DOHH2 (cell line): ENCODE measurements at regions not wholly inside any gene's neighbourhood (a gene's known extent, or its start where the extent isn't known, plus 50 kb on each side); places are given as distances from the start of the nearest gene placed in this dataset.

Experiments
- H3F3A ChIP-seq: fragments of 200-600 bp; sonication (generic), shearing (Covaris generic); 2 replicates; pipeline ENCODE4 v1.6.0; 2016; ENCODE audit warnings: antibody characterized with exemption, mild to moderate bottlenecking; ENCODE audit not compliant: control insufficient read depth, insufficient read depth
- H3K27ac ChIP-seq: fragments of 200-600 bp; sonication (generic); 2 replicates; pipeline ENCODE4 v1.5.1; 2014; ENCODE audit warnings: low read depth, mild to moderate bottlenecking, low read length, moderate library complexity
- H3K27me3 ChIP-seq: fragments of 200-600 bp; sonication (generic); 2 replicates; pipeline ENCODE4 v1.6.1; 2014; ENCODE audit warnings: mild to moderate bottlenecking, low read length, mixed read lengths; ENCODE audit not compliant: control insufficient read depth
- H3K36me3 ChIP-seq: fragments of 200-600 bp; sonication (generic); 2 replicates; pipeline ENCODE4 v1.6.1; 2014; ENCODE audit warnings: mild to moderate bottlenecking, low read length, moderate library complexity, mixed read lengths; ENCODE audit not compliant: control insufficient read depth
- H3K4me1 ChIP-seq: fragments of 200-600 bp; sonication (generic); 2 replicates; pipeline ENCODE4 v1.6.1; 2014; ENCODE audit warnings: mild to moderate bottlenecking, low read length, mixed read lengths; ENCODE audit not compliant: control insufficient read depth
- H3K4me2 ChIP-seq: fragments of 200-600 bp; sonication (generic); 2 replicates; pipeline ENCODE4 v1.6.0; 2014; ENCODE audit warnings: mild to moderate bottlenecking, low read length, moderate library complexity
- H3K4me3 ChIP-seq: fragments of 200-600 bp; sonication (generic); 2 replicates; pipeline ENCODE4 v1.5.1; 2014; ENCODE audit warnings: mild to moderate bottlenecking, low read length, mixed read lengths
- H3K79me2 ChIP-seq: fragments of 200-600 bp; sonication (generic); 2 replicates; pipeline ENCODE4 v1.6.1; 2014; ENCODE audit warnings: mild to moderate bottlenecking, low read length, mixed read lengths; ENCODE audit not compliant: control insufficient read depth
- H3K9me2 ChIP-seq: fragments of 200-600 bp; sonication (generic); replicated peaks from 2 replicates; pipeline ENCODE4 v1.6.1; 2014; ENCODE audit warnings: mild to moderate bottlenecking, low read length, mixed read lengths; ENCODE audit not compliant: control insufficient read depth
- H3K9me3 ChIP-seq: fragments of 200-600 bp; sonication (generic); 2 replicates; pipeline ENCODE4 v1.6.1; 2014; ENCODE audit warnings: antibody characterized with exemption, low read length, mixed read lengths; ENCODE audit not compliant: control insufficient read depth, insufficient read depth
- H4K20me1 ChIP-seq: fragments of 200-600 bp; sonication (generic); 2 replicates; pipeline ENCODE4 v1.6.0; 2014; ENCODE audit warnings: low read depth, mild to moderate bottlenecking, antibody characterized with exemption, low read length, moderate library complexity; ENCODE audit not compliant: control insufficient read depth, insufficient read depth
- EZH2phosphoT487 ChIP-seq: fragments of 200-600 bp; sonication (generic); IDR thresholded peaks from 2 replicates; pipeline ENCODE4 v1.6.1; 2017; ENCODE audit warnings: borderline replicate concordance, mild to moderate bottlenecking, antibody characterized with exemption, low read length, moderate library complexity, mixed read lengths
- TF ChIP-seq, protein P1 (sequence below): fragments of 200-600 bp; sonication (generic); IDR thresholded peaks from one replicate; pipeline ENCODE4 v1.5.1; 2014; ENCODE audit warnings: antibody characterized with exemption, mild to moderate bottlenecking, low read depth, low read length; ENCODE audit not compliant: poor library complexity, severe bottlenecking

- no peak overlapping the region for H3K4me2 ChIP-seq
- H3K36me3 ChIP-seq: no peaks in the 10 kb centered on the region
- H3K4me1 ChIP-seq: no peaks in the 10 kb centered on the region
- H3K9me2 ChIP-seq: no peaks in the 10 kb centered on the region
- no peak overlapping the region for H3K27ac ChIP-seq
- no peaks in the 10 kb centered on the region for H3K79me2 ChIP-seq
- H3F3A ChIP-seq: no peaks in the 10 kb centered on the region
- no peaks in the 10 kb centered on the region for H4K20me1 ChIP-seq
- no peak overlapping the region for H3K4me3 ChIP-seq
- H3K9me3 ChIP-seq: peaks cover 3% of the 10 kb centered on the region; the same call in 1 of the 2 replicates
- TF ChIP-seq, protein P1, sequence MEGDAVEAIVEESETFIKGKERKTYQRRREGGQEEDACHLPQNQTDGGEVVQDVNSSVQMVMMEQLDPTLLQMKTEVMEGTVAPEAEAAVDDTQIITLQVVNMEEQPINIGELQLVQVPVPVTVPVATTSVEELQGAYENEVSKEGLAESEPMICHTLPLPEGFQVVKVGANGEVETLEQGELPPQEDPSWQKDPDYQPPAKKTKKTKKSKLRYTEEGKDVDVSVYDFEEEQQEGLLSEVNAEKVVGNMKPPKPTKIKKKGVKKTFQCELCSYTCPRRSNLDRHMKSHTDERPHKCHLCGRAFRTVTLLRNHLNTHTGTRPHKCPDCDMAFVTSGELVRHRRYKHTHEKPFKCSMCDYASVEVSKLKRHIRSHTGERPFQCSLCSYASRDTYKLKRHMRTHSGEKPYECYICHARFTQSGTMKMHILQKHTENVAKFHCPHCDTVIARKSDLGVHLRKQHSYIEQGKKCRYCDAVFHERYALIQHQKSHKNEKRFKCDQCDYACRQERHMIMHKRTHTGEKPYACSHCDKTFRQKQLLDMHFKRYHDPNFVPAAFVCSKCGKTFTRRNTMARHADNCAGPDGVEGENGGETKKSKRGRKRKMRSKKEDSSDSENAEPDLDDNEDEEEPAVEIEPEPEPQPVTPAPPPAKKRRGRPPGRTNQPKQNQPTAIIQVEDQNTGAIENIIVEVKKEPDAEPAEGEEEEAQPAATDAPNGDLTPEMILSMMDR: no peak
- no peak for TF ChIP-seq EZH2phosphoT487
- no peaks in the 10 kb centered on the region for H3K27me3 ChIP-seq
These were observed 647.6 kb upstream of the PKN2 start for GRCh38 chr1:88036345-88037014.

GRCh38 chr1:88039240-88039639 is 644.8 kb upstream of the PKN2 start:
- Histone ChIP-seq H3K4me1 (no peaks in the 10 kb centered on the region), H3K79me2 (no peaks in the 10 kb centered on the region), H3F3A (no peaks in the 10 kb centered on the region), H3K4me3 (no peak overlapping the region), H3K9me3 (peaks cover 3% of the 10 kb centered on the region; the same call in 1 of the 2 replicates), H3K36me3 (no peaks in the 10 kb centered on the region), H3K9me2 (no peaks in the 10 kb centered on the region), H3K4me2 (no peak overlapping the region), H4K20me1 (no peaks in the 10 kb centered on the region), H3K27ac (no peak overlapping the region), H3K27me3 (no peaks in the 10 kb centered on the region)
- TF ChIP-seq, protein P1: no peak
- no peak for TF ChIP-seq EZH2phosphoT487

- H3K4me3 ChIP-seq: no peak overlapping the region
- H4K20me1 ChIP-seq: no peaks in the 10 kb centered on the region
- no peak overlapping the region for H3K4me2 ChIP-seq
- no peaks in the 10 kb centered on the region for H3K36me3 ChIP-seq
- no peak overlapping the region for H3K27ac ChIP-seq
- no peaks in the 10 kb centered on the region for H3K79me2 ChIP-seq
- no peaks in the 10 kb centered on the region for H3K9me2 ChIP-seq
- TF ChIP-seq, protein P1: no peak
- no peak for TF ChIP-seq EZH2phosphoT487
- no peaks in the 10 kb centered on the region for H3F3A ChIP-seq
- no peaks in the 10 kb centered on the region for H3K4me1 ChIP-seq
- peaks cover 3% of the 10 kb centered on the region; the same call in 1 of the 2 replicates for H3K9me3 ChIP-seq
- no peaks in the 10 kb centered on the region for H3K27me3 ChIP-seq
These were observed 640.2 kb upstream of the PKN2 start for GRCh38 chr1:88043834-88044233.
